HepG2 (cell line): ENCODE measurements at regions not wholly inside any gene's neighbourhood (a gene's known extent, or its start where the extent isn't known, plus 50 kb on each side); places are given as distances from the start of the nearest gene placed in this dataset.

Source experiments
- ATAC-seq: fragments of 200-7000 bp; cut with Tn5 transposase; 3 replicates; pipeline ENCODE4 v1.9.1; 2020; ENCODE audit warnings: mild to moderate bottlenecking, moderate library complexity
- BruUV-seq: library from RNA; stranded (reverse); fragments of 400-500 nt; replicated peaks from 2 replicates; lab custom pipeline; 2021; lab: Mats Ljungman, UMichigan
- CTCF ChIA-PET: fragments of 300-600 bp; formaldehyde crosslinking; extraction: SDS; loops from one replicate; lab custom pipeline; 2021; ENCODE audit warnings: low total read pairs, inconsistent platforms, low intra/inter-chr PET ratio; lab: Yijun Ruan, JAX
- POLR2A ChIA-PET: fragments of 350-600 bp; sonication (Branson Sonifier 250); formaldehyde crosslinking; loops from one replicate; lab custom pipeline; 2020; ENCODE audit warnings: antibody characterized with exemption, inconsistent platforms; lab: Yijun Ruan, JAX
- DNase-seq: peaks from one replicate; pipeline ENCODE4 v3.0.0-alpha.2; 2015; ENCODE audit warnings: low spot score
- FAIRE-seq: peaks from 3 replicates; lab custom pipeline; 2011; peaks lifted over from hg19 to GRCh38; lab: Jason Lieb, UNC
- H2AFZ ChIP-seq: one replicate; pipeline ENCODE4 v1.6.1; 2011; ENCODE audit warnings: low read length, inconsistent platforms
- H3K27ac ChIP-seq: fragments of 300-600 bp; 3 replicates; pipeline ENCODE4 v1.8.0; 2011; ENCODE audit warnings: mixed run types, mild to moderate bottlenecking, mixed read lengths, low read length, inconsistent platforms; ENCODE audit not compliant: insufficient read depth; ENCODE audit errors: extremely low read length
- H3K27me3 ChIP-seq, 2 experiments: fragments of 200-600 bp in 1 of 2; 2 replicates in 1 of 2; 3 replicates in 1 of 2; pipeline versions ENCODE4 v1.6.0 to v1.8.0; 2011; ENCODE audit warnings: low read length in 2 of 2, mild to moderate bottlenecking in 2 of 2, moderate library complexity in 2 of 2, inconsistent platforms in 1 of 2; ENCODE audit not compliant: insufficient read depth in 2 of 2, control insufficient read depth in 1 of 2
- H3K36me3 ChIP-seq, 2 experiments: fragments of 200-600 bp in 1 of 2; replicated peaks in 1 of 2; 2 replicates in 1 of 2; 3 replicates in 1 of 2; pipeline versions ENCODE4 v1.5.1 to v1.8.0; 2011; ENCODE audit warnings: low read length in 2 of 2, inconsistent platforms in 1 of 2; ENCODE audit not compliant: insufficient read depth in 2 of 2, control insufficient read depth in 1 of 2
- H3K4me1 ChIP-seq: 2 replicates; pipeline ENCODE4 v1.5.1; 2012; ENCODE audit warnings: low read length, inconsistent platforms; ENCODE audit not compliant: insufficient read depth
- H3K4me2 ChIP-seq: 2 replicates; pipeline ENCODE4 v1.6.0; 2011; ENCODE audit warnings: low read depth, low read length, inconsistent platforms
- H3K4me3 ChIP-seq, 3 experiments: fragments of 200-600 bp in 1 of 3; sonication (generic), shearing (Covaris generic) in 1 of 3; replicated peaks in 1 of 3; 2 replicates each; pipeline ENCODE4 v1.5.1; 2011 to 2016; ENCODE audit warnings: low read length in 3 of 3, inconsistent platforms in 2 of 3, low read depth in 2 of 3, mild to moderate bottlenecking in 2 of 3, control low read depth in 1 of 3, mixed read lengths in 1 of 3; ENCODE audit not compliant: insufficient read depth in 1 of 3
- H3K79me2 ChIP-seq: one replicate; pipeline ENCODE4 v1.6.1; 2011; ENCODE audit warnings: low read length, inconsistent platforms; ENCODE audit not compliant: insufficient read depth
- H3K9ac ChIP-seq: 2 replicates; pipeline ENCODE4 v1.6.0; 2011; ENCODE audit warnings: mild to moderate bottlenecking, low read depth, low read length, inconsistent platforms; ENCODE audit not compliant: insufficient read depth
- H3K9me3 ChIP-seq: 2 replicates; pipeline ENCODE4 v1.5.1; 2012; ENCODE audit warnings: mild to moderate bottlenecking, low read length
- H4K20me1 ChIP-seq: 2 replicates; pipeline ENCODE4 v1.6.0; 2011; ENCODE audit warnings: inconsistent platforms, mild to moderate bottlenecking, low read length, moderate library complexity; ENCODE audit not compliant: insufficient read depth
- CBX2 ChIP-seq, 2 experiments: fragments of 200-600 bp in 1 of 2; sonication (generic); formaldehyde crosslinking in 1 of 2; IDR thresholded peaks; 2 replicates each; pipeline versions ENCODE4 v1.7.0 to v1.8.1; 2018 to 2022; ENCODE audit warnings: low read depth in 2 of 2, low read length in 1 of 2, mild to moderate bottlenecking in 1 of 2, missing genetic modification reagents in 1 of 2
- ELF4 ChIP-seq: sonication (generic); formaldehyde crosslinking; IDR thresholded peaks from 2 replicates; pipeline ENCODE4 v1.5.0; 2020; ENCODE audit warnings: missing genetic modification reagents, mild to moderate bottlenecking, moderate library complexity, borderline replicate concordance
- HMGA1 ChIP-seq: sonication (generic); formaldehyde crosslinking; conservative IDR thresholded peaks from 2 replicates; pipeline ENCODE4 v1.4.0; 2020; ENCODE audit warnings: missing genetic modification reagents
- KLF9 ChIP-seq: IDR thresholded peaks from 2 replicates; pipeline ENCODE4 v1.6.1; 2016; ENCODE audit warnings: low read depth
- PRPF4 ChIP-seq: fragments of 200-400 bp; formaldehyde crosslinking; IDR thresholded peaks from 2 replicates; pipeline ENCODE4 v1.6.1; 2016; ENCODE audit warnings: low read length, low read depth; ENCODE audit not compliant: poor library complexity, severe bottlenecking
- TERF1 ChIP-seq: sonication (generic); formaldehyde crosslinking; IDR thresholded peaks from 2 replicates; pipeline ENCODE4 v1.8.0; 2022; ENCODE audit warnings: mild to moderate bottlenecking, missing genetic modification reagents, moderate library complexity
- ZFP82 ChIP-seq: sonication (generic); formaldehyde crosslinking; IDR thresholded peaks from 2 replicates; pipeline ENCODE4 v1.5.1; 2020; ENCODE audit warnings: mild to moderate bottlenecking, missing genetic modification reagents, borderline replicate concordance
- ZFP90 ChIP-seq: sonication (generic); formaldehyde crosslinking; IDR thresholded peaks from 2 replicates; pipeline ENCODE4 v1.8.0; 2022; ENCODE audit warnings: missing genetic modification reagents, mild to moderate bottlenecking, inconsistent platforms, borderline replicate concordance
- ZNF720 ChIP-seq: sonication (generic); formaldehyde crosslinking; IDR thresholded peaks from 2 replicates; pipeline ENCODE4 v1.4.0; 2020; ENCODE audit warnings: missing genetic modification reagents
- ZNF775 ChIP-seq: sonication (generic); formaldehyde crosslinking; IDR thresholded peaks from 2 replicates; pipeline ENCODE4 v1.4.0; 2020; ENCODE audit warnings: missing genetic modification reagents, mild to moderate bottlenecking, moderate library complexity, borderline replicate concordance
- ZSCAN21 ChIP-seq: sonication (generic); formaldehyde crosslinking; IDR thresholded peaks from 2 replicates; pipeline ENCODE4 v1.8.0; 2022; ENCODE audit warnings: mild to moderate bottlenecking, missing genetic modification reagents, moderate library complexity, borderline replicate concordance
- WGBS: methylation state at CpG from one replicate; pipeline ENCODE4 v1.1.6; 2017; ENCODE audit warnings: low lambda C conversion rate; 5-methylcytosine and 5-hydroxymethylcytosine counted together
- in situ Hi-C: cut with HindIII; loops from 2 replicates; pipeline ENCODE4 v1.10.0; 2017; ENCODE audit warnings: low pct_unique_long_range_greater_than_20kb; ENCODE audit not compliant: extremely low pct_ligation_motif_present
- intact Hi-C: fragments of 100-400 bp; cut with micrococcal nuclease; formaldehyde crosslinking; loops from one replicate; pipeline ENCODE4 v1.10.0; 2022; ENCODE audit not compliant: unreplicated experiment
- TF ChIP-seq, protein P1 (sequence below): IDR thresholded peaks from 2 replicates; pipeline ENCODE4 v1.6.1; 2016
- TF ChIP-seq, protein P2 (sequence below): sonication (generic); formaldehyde crosslinking; IDR thresholded peaks from 2 replicates; pipeline ENCODE4 v1.5.0; 2020; ENCODE audit warnings: missing genetic modification reagents, mild to moderate bottlenecking, borderline replicate concordance
- TF ChIP-seq, protein P3 (sequence below): sonication (generic); formaldehyde crosslinking; IDR thresholded peaks from 2 replicates; pipeline ENCODE4 v1.9.0; 2021; ENCODE audit warnings: missing genetic modification reagents, mild to moderate bottlenecking, borderline replicate concordance
- TF ChIP-seq, protein P4 (sequence below): sonication (generic); formaldehyde crosslinking; IDR thresholded peaks from 2 replicates; pipeline ENCODE4 v1.8.0; 2022; ENCODE audit warnings: mild to moderate bottlenecking, missing genetic modification reagents, moderate library complexity

GRCh38 chr17:72592967-72593325, 472.1 kb downstream of the SOX9 start:
- peak overlapping the region; percentile 90 for H3K4me2 ChIP-seq
- in situ Hi-C loops: no loop called here
- no peak for DNase-seq
- TF ChIP-seq TERF1 (CRISPR knock-in tag) (0 out of 2 replicates have a peak, but pooled peaks have one; percentile 17), ZFP90 (CRISPR knock-in tag) (0 out of 2 replicates have a peak, but pooled peaks have one; percentile 8), HMGA1 (no peak), ZSCAN21 (0 out of 2 replicates have a peak, but pooled peaks have one; percentile 36), ELF4 (CRISPR knock-in tag) (no peak), ZNF775 (CRISPR knock-in tag) (no peak), PRPF4 (no peak), ZNF720 (no peak), CBX2 (IDR thresholded peaks at IDR 0.05; ENCODE audit: low read depth, low read length) (no peak), CBX2 (CRISPR knock-in tag; IDR thresholded peaks at IDR 0.05; ENCODE audit: low read depth) (no peak), ZFP82 (CRISPR knock-in tag) (no peak), KLF9 (no peak)
- TF ChIP-seq, protein P1, sequence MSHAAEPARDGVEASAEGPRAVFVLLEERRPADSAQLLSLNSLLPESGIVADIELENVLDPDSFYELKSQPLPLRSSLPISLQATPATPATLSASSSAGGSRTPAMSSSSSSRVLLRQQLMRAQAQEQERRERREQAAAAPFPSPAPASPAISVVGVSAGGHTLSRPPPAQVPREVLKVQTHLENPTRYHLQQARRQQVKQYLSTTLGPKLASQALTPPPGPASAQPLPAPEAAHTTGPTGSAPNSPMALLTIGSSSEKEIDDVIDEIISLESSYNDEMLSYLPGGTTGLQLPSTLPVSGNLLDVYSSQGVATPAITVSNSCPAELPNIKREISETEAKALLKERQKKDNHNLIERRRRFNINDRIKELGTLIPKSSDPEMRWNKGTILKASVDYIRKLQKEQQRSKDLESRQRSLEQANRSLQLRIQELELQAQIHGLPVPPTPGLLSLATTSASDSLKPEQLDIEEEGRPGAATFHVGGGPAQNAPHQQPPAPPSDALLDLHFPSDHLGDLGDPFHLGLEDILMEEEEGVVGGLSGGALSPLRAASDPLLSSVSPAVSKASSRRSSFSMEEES (CRISPR knock-in tag): no peak
- TF ChIP-seq, protein P2, sequence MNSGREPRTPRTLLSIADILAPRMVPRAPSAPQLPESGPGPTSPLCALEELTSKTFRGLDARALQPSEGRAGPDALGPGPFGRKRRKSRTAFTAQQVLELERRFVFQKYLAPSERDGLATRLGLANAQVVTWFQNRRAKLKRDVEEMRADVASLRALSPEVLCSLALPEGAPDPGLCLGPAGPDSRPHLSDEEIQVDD: no peak
- TF ChIP-seq, protein P3, sequence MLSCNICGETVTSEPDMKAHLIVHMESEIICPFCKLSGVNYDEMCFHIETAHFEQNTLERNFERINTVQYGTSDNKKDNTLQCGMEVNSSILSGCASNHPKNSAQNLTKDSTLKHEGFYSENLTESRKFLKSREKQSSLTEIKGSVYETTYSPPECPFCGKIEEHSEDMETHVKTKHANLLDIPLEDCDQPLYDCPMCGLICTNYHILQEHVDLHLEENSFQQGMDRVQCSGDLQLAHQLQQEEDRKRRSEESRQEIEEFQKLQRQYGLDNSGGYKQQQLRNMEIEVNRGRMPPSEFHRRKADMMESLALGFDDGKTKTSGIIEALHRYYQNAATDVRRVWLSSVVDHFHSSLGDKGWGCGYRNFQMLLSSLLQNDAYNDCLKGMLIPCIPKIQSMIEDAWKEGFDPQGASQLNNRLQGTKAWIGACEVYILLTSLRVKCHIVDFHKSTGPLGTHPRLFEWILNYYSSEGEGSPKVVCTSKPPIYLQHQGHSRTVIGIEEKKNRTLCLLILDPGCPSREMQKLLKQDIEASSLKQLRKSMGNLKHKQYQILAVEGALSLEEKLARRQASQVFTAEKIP (CRISPR knock-in tag): no peak
- TF ChIP-seq, protein P4, sequence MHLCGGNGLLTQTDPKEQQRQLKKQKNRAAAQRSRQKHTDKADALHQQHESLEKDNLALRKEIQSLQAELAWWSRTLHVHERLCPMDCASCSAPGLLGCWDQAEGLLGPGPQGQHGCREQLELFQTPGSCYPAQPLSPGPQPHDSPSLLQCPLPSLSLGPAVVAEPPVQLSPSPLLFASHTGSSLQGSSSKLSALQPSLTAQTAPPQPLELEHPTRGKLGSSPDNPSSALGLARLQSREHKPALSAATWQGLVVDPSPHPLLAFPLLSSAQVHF (CRISPR knock-in tag): no peak

More at GRCh38 chr17:72592967-72593325, 472.1 kb downstream of the SOX9 start:
- intact Hi-C loops: loop anchor here (1.0 to 5.0 kb wide), 5 partner anchors 13 to 609 kb away; no protein-coding TSS in a partner anchor
- FAIRE-seq (no peak), ATAC-seq (no peak)
- ChIA-PET POLR2A (interaction anchor here (0.6 to 2.7 kb wide), 33 partner anchors 9 to 611 kb away, joined by 3 to 117 read pairs (median 4); partner anchors contain the start of gene SOX9), CTCF (no interaction called here)
- Histone ChIP-seq H3K4me1 (peaks cover 34% of the 10 kb centered on the region), H3K79me2 (peaks cover 46% of the 10 kb centered on the region), H3K27ac (no peak overlapping the region), H3K36me3 (no peaks in the 10 kb centered on the region), H2AFZ (peak overlapping the region; percentile 21), H3K4me3 (peak overlapping the region; percentile 5 to 99 (median 52)), H3K9ac (peak overlapping the region; percentile 28), H3K9me3 (no peaks in the 10 kb centered on the region), H4K20me1 (peaks cover 10% of the 10 kb centered on the region; the same call in 1 of the 2 replicates), H3K27me3 (no peaks in the 10 kb centered on the region; a peak in 1 of 5 replicates)
- WGBS: 51% methylated on average over 8 of the region's 9 CpGs
- BruUV-seq: no TSS peak
